HUES6 (cell line): ENCODE measurements at regions not wholly inside any gene's neighbourhood (a gene's known extent, or its start where the extent isn't known, plus 50 kb on each side); places are given as distances from the start of the nearest gene placed in this dataset.

ENCODE experiments used
- H3K27ac ChIP-seq: 2 replicates; pipeline ENCODE4 v1.7.0; 2013; ENCODE audit warnings: low read depth, mild to moderate bottlenecking, low read length, inconsistent platforms
- H3K27me3 ChIP-seq: 2 replicates; pipeline ENCODE4 v1.6.1; 2013; ENCODE audit warnings: low read length; ENCODE audit not compliant: control insufficient read depth, insufficient read depth
- H3K36me3 ChIP-seq: 2 replicates; pipeline ENCODE4 v1.6.1; 2013; ENCODE audit warnings: low read length; ENCODE audit not compliant: control insufficient read depth, insufficient read depth
- H3K4me1 ChIP-seq: 2 replicates; pipeline ENCODE4 v1.6.1; 2013; ENCODE audit warnings: low read length; ENCODE audit not compliant: control insufficient read depth, insufficient read depth
- H3K4me3 ChIP-seq: 2 replicates; pipeline ENCODE4 v1.5.1; 2013; ENCODE audit warnings: low read depth, low read length
- H3K9ac ChIP-seq: one replicate; pipeline ENCODE4 v1.6.1; 2013; ENCODE audit warnings: mild to moderate bottlenecking, low read length
- H3K9me3 ChIP-seq: 2 replicates; pipeline ENCODE4 v1.6.1; 2013; ENCODE audit warnings: low read depth, low read length; ENCODE audit not compliant: control insufficient read depth, insufficient read depth

DNA sequence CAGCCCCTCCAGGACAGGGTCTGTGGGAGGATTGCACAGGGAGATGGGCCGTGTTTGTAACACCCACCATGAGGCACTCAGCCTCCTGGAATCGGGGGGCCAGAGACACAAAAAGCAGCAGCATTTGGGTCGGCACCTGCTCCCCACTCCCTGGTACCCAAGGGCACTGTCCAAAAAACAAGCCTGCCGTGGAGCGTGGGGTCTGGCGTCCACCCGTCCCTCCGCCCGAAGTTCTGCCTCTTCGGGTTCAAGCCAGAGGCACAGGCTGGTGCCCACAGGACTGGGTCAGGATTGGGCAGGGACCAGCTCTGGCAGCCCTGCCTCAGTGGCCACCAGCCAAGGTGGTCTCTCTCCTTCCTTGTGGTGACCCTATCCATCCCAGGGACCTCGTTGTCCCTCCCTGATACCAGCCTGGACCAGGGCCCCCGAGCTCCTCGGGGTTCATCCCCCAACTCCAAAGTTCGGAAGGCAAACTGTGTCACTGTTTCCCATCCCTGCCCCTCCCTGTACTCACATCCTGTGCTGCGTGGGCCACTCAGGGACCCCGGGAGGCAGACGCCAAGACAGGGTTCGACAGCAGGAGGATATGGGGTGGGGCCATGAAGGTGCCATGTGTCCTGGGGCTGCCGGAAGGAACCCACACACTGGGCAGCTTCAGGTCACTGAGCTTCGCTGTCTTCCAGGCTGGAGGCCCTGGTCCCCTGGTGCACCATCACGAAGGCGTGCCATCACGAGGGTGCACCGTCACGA lies 126.0 kb upstream of the HDAC4 start:
- Histone ChIP-seq H3K4me3 (no peak overlapping the region), H3K36me3 (no peaks in the 10 kb centered on the region), H3K9me3 (peaks cover 6% of the 10 kb centered on the region; the same call in 1 of the 2 replicates), H3K4me1 (no peaks in the 10 kb centered on the region; the same call in 1 of the 2 replicates), H3K9ac (no peak overlapping the region), H3K27me3 (no peaks in the 10 kb centered on the region), H3K27ac (no peak overlapping the region)

DNA sequence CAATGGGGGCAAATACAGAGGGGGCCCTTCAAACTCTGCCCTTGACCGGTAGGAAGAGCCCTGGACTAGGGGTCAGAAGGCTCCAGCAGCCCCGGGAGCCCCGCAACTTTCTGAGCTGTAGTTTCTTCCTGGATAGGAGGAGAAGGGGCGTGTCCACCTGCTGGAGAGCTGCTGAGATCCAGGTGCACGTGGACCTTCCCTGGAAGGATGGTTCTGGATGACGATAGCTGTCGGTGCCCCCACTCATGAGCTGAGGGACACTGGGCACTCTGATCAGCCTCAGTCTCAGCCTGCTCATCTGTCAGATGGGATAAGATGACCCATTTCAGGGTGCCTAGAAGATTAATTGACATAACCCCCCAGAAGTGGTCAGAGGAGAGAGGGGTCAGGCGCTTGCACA lies 125.2 kb upstream of the HDAC4 start:
- no peaks in the 10 kb centered on the region for H3K36me3 ChIP-seq
- H3K4me1 ChIP-seq: no peaks in the 10 kb centered on the region; the same call in 1 of the 2 replicates
- H3K4me3 ChIP-seq: no peak overlapping the region
- H3K27ac ChIP-seq: no peak overlapping the region
- H3K9me3 ChIP-seq: peaks cover 6% of the 10 kb centered on the region; the same call in 1 of the 2 replicates
- no peak overlapping the region for H3K9ac ChIP-seq
- H3K27me3 ChIP-seq: no peaks in the 10 kb centered on the region

- H3K4me1 ChIP-seq: no peaks in the 10 kb centered on the region; the same call in 1 of the 2 replicates
These were observed 123.1 kb upstream of the HDAC4 start for GRCh38 chr2:239523954-239524330.

DNA sequence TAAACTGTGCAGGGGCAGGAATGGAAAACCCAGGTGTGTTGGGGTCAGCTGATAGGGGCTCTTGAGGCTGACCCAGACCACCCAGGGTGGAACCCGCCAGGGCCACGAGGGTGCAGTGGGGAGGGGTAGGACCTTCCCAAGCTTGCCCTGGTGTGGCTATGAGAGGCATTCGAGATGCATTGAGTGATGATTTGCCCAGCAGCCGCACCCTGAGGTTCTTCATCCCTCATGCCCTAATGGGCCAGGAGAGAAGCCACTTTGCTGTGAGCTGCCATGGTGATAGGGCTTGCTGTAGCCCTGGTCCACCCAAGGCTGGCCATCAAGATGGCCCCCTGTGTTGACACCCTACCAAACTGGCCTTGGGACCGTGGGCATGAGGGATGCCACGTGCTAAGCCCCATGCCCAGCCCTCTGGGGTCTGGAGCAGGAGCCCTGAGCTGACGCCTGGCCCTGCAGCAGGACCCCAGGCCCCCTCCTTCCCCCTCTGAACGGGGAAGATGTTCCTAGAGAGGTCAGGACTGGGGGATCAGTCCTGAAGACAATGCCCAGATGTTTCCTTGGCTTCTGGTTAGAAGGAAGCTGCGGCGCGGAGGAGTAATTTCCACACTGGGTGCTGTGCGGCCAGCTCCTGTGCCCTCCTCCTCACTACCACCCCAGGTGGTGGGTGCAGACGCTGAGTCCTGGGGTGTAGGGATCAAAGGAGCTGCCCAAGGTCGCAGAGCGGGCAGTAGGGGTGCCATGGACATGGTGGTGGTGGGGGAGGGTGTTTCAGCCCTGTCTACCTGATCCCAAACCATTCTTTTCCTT lies 122.5 kb upstream of the HDAC4 start:
- no peak overlapping the region for H3K9ac ChIP-seq
- H3K4me3 ChIP-seq: no peak overlapping the region
- no peaks in the 10 kb centered on the region for H3K36me3 ChIP-seq
- H3K27me3 ChIP-seq: no peaks in the 10 kb centered on the region
- H3K4me1 ChIP-seq: no peaks in the 10 kb centered on the region; the same call in 1 of the 2 replicates
- peaks cover 6% of the 10 kb centered on the region; the same call in 1 of the 2 replicates for H3K9me3 ChIP-seq
- H3K27ac ChIP-seq: no peak overlapping the region

More at GRCh38 chr2:239523954-239524330, 123.1 kb upstream of the HDAC4 start:
- Histone ChIP-seq H3K9ac (no peak overlapping the region), H3K27me3 (no peaks in the 10 kb centered on the region), H3K4me3 (no peak overlapping the region), H3K27ac (no peak overlapping the region), H3K9me3 (peaks cover 6% of the 10 kb centered on the region; the same call in 1 of the 2 replicates), H3K36me3 (no peaks in the 10 kb centered on the region)

DNA sequence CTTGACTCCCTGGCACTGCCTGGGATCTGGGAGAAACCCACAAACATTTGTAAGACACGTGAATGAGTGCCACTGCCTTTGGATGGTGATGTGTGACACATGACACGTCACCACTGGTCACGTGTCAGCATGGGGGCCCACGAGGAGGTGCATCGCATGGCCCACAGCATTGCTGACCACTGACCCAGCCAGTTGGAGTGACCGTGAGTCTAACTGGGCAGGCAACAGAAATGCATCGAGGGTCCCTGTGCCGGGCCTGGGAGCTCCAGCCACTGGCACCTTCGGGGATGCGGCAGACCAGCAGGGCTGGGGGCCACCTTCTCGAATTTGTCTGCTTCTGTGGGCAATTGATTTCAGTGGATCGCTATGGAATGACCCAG lies 121.9 kb upstream of the HDAC4 start:
- peaks cover under 1% of the 10 kb centered on the region; the same call in 1 of the 2 replicates for H3K9me3 ChIP-seq
- H3K36me3 ChIP-seq: no peaks in the 10 kb centered on the region
- H3K27ac ChIP-seq: no peak overlapping the region
- H3K9ac ChIP-seq: no peak overlapping the region
- no peaks in the 10 kb centered on the region for H3K27me3 ChIP-seq
- H3K4me1 ChIP-seq: no peaks in the 10 kb centered on the region; the same call in 1 of the 2 replicates
- no peak overlapping the region for H3K4me3 ChIP-seq

DNA sequence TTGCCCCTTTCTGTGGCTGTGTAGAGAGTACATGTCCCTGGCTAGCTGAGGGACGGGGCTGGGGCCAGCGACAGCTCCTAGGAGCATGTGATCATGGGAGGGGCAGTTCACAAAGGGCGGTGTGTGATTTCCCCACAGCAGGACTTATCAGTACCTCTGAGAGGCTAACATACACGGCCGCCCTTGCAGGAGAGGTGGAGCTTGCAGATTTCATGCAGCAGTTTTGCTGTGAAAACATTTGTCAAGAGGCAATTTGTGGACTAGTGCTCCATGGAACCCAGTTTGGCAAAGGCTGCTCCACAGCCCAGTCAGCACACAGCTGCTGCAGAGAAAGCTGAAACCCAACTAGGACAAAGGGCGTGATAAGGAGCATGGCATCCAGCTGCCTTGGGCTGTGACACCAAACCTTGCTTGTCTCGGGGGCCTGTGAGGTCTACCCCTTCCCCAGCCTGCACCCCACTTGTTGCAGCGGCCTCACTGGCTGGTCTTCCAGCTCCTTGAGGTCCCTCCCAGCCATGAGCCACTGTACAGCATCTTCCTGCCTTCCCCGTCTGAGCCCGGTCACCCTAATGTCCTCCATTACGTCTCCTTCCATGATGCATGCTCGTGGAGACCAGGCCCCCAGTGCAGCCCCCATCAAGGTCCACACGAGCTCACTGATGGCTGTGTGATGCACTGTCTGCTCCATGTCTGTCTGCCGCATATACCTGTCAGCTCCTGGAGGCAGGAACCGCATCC lies 121.4 kb upstream of the HDAC4 start:
- Histone ChIP-seq H3K4me3 (no peak overlapping the region), H3K4me1 (no peaks in the 10 kb centered on the region; the same call in 1 of the 2 replicates), H3K9ac (no peak overlapping the region), H3K9me3 (no peaks in the 10 kb centered on the region), H3K36me3 (no peaks in the 10 kb centered on the region), H3K27me3 (no peaks in the 10 kb centered on the region), H3K27ac (no peak overlapping the region)

DNA sequence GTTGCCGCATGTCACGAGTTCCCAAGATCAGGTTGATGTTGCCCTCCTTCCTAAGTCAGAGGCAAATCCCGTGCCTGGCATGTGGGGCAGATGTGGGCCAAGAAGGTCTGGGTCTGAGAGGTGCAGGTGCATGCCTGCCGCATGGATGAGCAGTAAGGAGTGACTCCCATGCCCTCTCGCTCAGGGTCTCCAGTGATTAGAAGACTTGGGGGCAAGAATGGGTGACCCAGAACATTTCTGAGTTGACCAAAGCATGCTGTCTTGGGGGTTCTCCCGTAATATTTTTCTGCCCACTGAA lies 120.6 kb upstream of the HDAC4 start:
- H3K9me3 ChIP-seq: no peaks in the 10 kb centered on the region
- no peaks in the 10 kb centered on the region for H3K27me3 ChIP-seq
- H3K4me3 ChIP-seq: no peak overlapping the region

DNA sequence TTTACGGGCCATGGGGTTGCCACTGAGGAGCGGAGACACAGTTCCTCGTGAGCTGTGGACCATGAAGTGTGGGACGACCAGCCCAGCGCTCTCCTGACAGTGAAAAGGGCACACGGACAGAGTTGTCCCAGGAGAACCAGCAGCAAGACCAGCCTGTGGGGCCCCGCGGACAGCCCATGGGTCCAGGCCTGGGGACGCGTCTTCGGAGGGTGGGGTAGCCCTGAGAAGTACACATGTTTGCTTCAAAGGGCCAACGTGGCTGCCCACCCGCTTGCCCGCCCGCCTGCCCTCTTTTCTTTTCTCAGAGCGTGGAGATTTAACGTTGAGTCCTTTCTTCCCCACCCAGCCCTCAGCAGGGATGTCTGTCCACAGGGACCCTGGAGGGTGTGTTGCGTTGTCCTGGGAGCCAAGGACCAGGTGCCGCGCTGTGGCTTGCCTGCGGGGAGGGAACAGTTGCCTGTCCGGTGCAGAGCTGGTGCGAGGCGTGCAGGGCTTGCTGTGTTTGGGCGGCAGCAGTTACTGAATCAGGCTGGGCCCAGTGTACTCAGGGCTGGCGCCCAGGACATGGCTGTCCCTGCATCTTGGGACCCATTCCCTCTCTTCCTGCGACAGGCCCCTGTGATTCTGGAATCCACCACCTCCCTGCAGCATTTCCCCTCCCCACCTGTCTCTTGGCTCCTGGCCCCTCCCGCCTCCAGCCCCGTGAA lies 120.1 kb upstream of the HDAC4 start:
- Histone ChIP-seq H3K27me3 (no peaks in the 10 kb centered on the region), H3K9me3 (no peaks in the 10 kb centered on the region), H3K4me1 (no peaks in the 10 kb centered on the region; the same call in 1 of the 2 replicates), H3K36me3 (no peaks in the 10 kb centered on the region), H3K4me3 (no peak overlapping the region), H3K27ac (no peak overlapping the region), H3K9ac (no peak overlapping the region)

More for the DNA sequence above, 120.6 kb upstream of the HDAC4 start:
- no peak overlapping the region for H3K9ac ChIP-seq
- H3K27ac ChIP-seq: no peak overlapping the region
- H3K36me3 ChIP-seq: no peaks in the 10 kb centered on the region
- H3K4me1 ChIP-seq: no peaks in the 10 kb centered on the region; the same call in 1 of the 2 replicates

DNA sequence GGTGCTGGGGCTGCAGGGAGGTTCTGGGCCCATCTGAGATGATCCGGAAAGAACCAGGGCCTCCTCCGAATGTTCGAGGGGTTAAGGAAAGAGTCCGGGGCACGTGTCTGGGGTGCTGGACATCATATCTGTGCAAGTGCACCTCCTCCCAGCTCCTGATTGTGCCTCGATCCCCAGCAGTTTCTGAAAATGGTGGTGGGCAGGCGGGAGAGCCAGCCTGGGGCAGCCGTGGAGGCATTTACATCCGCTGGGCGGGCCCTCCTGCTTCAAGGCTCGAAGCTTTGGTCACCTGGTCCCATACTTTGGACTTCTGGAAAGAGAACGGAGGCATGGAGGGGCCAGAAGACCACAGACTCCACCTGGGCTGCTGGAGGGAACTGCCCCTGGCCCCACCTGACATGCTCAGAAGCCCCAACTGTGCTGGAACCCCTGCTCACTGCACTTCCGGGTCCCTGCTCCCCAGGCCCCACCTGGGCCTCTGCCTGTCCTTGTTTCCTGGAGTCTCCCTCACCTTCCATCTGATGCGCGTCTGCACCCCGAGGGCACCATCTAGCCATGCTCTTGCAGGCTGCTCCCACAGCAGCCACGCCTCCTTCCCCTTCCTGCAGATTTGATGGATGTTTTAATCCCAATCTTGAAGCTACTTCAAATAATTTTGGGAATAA lies 119.2 kb upstream of the HDAC4 start:
- Histone ChIP-seq H3K36me3 (no peaks in the 10 kb centered on the region), H3K27ac (no peak overlapping the region), H3K27me3 (no peaks in the 10 kb centered on the region), H3K9ac (no peak overlapping the region), H3K4me1 (no peaks in the 10 kb centered on the region; the same call in 1 of the 2 replicates), H3K9me3 (no peaks in the 10 kb centered on the region), H3K4me3 (no peak overlapping the region)
